HG03558 (cell line): ENCODE measurements at regions not wholly inside any gene's neighbourhood (a gene's known extent, or its start where the extent isn't known, plus 50 kb on each side); places are given as distances from the start of the nearest gene placed in this dataset.
"Not testable (repeated sequence)": the region's sequence is repeated elsewhere in the genome, so short reads cannot be mapped to it uniquely, and the experiment has no call there.

Experiments
- ATAC-seq: cut with Tn5 transposase; IDR thresholded peaks from one replicate; pipeline ENCODE4 v1.9.1; 2021; ENCODE audit warnings: moderate number of reproducible peaks; ENCODE audit not compliant: unreplicated experiment; ENCODE audit errors: extremely low read depth

- no peak for ATAC-seq
Measured at GRCh38 chr4:122100508-122100907, 51.6 kb upstream of the BLTP1 start.

- ATAC-seq = no peak
Measured at GRCh38 chr4:122099896-122100295, 52.2 kb upstream of the BLTP1 start.

DNA sequence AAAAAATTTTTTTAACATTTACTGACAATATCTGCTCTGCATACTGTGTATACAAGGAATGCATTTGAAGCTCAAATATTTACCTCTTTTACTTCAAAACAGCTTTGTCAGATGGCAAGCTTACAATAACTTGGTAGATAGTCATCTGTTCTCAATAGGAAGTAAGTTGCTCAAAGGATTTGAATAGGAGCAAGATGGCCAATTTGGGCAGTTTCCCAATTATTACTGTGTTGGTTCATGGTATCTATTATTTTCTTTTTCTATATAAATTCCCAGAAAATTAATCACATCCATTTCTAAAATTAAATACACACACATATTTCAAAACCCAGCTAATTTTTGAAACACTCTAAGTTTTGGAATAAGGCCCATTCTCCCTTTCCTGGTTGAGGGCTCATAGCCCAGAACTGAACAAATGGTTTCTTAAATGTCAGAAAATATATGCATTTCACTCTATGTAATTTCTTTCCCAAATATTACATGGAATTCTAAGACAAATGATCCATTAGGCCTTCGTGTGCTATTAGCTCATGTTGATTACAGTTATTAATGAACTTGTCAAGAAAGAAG lies 60.2 kb upstream of the BLTP1 start:
- no peak for ATAC-seq

GRCh38 chr4:122091397-122091796 lies 60.7 kb upstream of the BLTP1 start:
- ATAC-seq = no peak

GRCh38 chr4:122090989-122091388 lies 61.1 kb upstream of the BLTP1 start:
- no peak for ATAC-seq

DNA sequence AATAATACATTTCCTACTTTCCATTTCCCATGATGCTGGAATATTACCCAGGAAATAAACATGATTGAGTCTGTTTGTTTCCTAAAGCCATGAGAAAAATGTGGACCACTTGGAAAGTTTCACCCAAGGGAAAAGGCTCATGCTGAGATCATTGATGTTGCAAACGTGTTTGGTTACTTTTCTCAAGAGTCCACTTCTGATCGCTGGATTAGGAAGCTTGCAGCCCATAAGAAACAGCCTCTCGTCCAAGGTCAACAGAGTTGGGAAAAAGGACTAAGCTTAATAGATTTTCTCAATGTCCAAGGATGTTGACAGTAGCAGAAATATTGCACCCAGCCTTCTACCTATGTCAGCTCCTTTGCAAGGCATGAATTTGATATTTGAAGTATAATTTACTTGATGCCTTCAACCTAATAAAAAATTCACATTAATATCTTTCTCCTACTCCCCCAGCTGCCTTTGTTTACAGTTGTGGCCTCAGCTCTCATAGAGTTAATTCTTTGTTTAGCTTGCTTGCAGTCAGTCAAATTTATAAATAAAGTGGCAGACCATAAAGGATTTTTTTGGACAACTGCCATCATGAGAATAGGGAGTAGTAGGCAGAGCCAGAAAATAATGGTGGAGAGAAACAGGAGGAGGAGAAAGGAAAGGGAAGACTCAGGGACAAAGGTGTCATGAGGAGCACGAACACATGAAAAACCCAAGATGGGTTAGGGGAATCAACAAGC lies 65.6 kb upstream of the BLTP1 start:
- no peak for ATAC-seq

GRCh38 chr4:122083989-122084388 lies 68.1 kb upstream of the BLTP1 start:
- ATAC-seq = no peak

DNA sequence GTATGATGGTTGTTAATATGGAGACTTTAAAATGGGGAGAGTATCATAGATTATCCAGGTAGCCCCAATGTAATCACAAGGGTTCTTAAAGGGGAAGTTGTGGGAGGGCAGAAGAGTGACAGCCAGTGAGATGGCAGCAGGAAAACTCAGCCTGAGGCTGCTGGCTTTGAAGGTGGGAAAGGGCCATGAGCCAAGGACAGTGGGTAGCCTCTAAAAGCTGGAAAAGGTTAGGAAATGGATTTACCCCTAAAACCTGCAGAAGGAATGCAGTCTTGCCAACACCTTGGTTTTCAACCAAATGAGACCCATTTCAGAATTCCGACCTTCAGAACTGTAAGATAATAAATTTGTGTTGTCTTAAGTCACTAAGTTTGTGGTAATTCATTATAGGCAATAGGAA lies 68.8 kb upstream of the BLTP1 start:
- ATAC-seq = no peak

DNA sequence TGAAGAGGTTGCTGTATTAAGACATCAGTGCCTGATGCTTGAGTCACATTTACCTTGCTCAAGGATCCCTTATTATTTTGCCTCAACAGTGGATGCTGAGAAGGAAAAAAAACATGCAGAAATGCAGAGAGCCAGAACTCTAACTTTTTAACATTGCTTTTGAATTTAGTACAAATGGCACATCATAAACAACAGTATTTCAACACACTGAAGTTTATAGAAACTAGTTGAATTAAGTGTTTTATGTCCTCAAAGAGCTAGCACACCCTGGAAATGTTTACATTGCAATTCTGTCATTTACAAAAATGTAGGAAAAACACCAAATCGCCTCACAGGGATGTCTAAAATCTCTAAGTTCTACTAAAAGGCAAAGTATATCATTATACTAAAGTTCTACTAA lies 69.5 kb upstream of the BLTP1 start:
- no peak for ATAC-seq

DNA sequence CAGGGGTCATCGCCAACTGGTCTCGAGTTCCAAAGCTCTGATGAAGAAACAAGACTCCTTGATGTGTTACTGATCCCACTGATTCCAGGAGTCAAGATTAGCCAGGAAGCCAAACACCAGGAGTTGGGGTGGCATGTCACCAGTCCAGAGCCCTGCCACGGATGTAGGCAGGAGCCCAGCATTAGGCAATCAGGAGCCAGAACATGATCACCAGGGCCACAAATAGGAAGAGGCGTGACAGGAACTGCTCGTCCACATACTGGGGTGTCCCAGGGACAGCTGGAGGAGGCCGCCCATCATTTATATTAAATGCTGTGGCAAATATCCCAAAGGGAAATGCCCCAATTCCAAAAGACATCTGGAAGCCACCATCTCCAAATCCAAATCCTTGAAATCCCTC lies 74.5 kb upstream of the BLTP1 start:
- not testable (repeated sequence) for ATAC-seq

DNA sequence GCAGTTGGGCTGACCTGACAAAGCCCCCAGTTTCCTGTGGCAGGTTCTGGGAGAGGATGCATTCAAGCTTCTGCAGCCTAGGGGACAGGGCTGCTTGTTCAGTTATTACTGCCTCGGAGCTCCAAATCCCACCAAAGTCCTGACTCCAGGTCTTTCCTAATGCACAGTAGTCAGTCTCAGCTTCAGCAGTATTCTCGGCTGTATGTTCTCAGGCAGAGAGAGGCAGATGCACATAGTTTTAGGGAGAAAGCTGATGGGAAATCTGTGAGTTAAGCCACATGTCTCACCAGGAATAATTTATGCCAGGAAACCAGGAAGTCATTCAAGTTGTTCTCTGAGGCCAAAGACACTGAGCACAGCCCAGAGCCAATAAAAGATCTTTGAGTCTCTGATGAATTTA lies 75.3 kb upstream of the BLTP1 start:
- not testable (repeated sequence) for ATAC-seq

- ATAC-seq = no peak
Measured at GRCh38 chr4:122073615-122074014, 78.5 kb upstream of the BLTP1 start.

DNA sequence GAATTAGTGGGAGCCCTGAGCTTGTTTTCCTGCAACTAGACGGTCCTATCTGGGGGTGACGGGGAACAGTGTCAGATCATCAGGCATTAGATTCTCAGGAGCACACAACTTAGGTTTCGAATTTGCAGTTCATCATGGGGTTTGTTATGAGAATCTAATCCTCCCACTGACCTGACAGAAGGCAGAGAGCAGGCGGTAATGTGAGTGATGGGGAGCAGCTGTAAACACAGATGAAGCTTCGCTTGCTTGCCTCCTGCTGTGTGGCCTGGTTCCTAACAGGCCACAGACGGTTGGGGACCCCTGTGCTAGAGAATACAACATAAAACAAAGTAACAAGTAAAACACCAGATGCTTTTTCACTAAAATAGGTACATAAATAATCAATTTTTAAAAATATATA lies 86.2 kb upstream of the BLTP1 start:
- no peak for ATAC-seq

- no peak for ATAC-seq
Measured at GRCh38 chr4:122065149-122065548, 87.0 kb upstream of the BLTP1 start.

DNA sequence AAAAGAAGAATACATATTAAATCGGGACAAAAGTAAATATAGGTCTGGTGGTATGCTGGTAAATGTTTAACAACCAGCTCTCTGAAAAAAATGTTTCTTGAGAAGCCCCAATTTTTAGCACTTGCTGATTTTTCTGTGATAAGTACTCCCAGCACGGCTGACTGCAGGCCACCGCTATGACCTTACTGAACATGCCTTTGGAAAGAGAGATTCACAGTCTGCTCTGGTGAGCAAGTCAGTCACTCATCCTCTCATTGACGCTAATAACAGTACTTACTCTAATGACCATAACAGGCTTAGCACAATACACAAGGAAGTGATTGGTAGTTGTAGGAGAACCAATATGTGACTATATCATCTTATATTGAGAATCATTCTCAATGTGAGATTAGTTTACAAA lies 98.9 kb upstream of the BLTP1 start:
- no peak for ATAC-seq

GRCh38 chr4:122052677-122053076 lies 99.5 kb upstream of the BLTP1 start:
- ATAC-seq = no peak

DNA sequence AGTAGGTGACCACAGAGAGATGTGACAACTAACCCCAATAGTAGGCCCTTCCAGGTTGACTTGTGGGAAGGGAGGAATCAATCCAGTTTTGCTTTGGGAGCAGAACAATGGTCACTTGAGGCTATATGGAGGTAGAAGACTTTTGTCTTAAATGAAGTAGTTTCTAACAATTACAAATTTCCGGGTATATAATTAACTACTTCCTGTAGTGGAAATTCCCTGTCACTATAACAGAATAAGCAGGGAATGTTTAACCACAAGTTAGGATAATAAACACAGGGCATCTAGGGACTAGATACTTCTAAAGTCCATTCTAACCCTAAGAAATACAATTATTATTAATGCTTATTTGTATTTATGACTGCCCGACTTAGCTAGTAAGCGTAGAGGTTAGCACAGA lies 99.0 kb upstream of the TRPC3 start:
- no peak for ATAC-seq

- no peak for ATAC-seq
Measured at GRCh38 chr4:122047456-122048425, 95.9 kb upstream of the TRPC3 start.

GRCh38 chr4:122046255-122046654 lies 94.4 kb upstream of the TRPC3 start:
- no peak for ATAC-seq

DNA sequence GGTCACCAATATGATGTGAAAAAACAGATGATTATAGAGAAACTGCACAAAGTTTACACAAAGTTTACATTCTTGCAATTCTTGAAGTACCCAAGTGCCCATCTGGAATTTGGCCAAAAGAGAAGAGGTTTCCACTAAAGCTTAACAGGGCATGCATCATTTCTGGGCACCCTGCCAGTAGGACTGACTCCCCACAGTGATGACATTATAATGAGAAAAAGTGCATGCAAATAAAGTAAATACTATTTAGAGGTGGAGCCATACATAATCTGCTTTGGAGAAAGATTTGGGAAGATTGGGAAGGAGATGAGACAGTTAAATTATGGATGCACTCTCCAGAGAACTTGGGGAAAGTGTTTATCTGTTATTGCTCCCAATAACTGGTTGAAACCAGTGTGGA lies 93.7 kb upstream of the TRPC3 start:
- ATAC-seq = no peak

DNA sequence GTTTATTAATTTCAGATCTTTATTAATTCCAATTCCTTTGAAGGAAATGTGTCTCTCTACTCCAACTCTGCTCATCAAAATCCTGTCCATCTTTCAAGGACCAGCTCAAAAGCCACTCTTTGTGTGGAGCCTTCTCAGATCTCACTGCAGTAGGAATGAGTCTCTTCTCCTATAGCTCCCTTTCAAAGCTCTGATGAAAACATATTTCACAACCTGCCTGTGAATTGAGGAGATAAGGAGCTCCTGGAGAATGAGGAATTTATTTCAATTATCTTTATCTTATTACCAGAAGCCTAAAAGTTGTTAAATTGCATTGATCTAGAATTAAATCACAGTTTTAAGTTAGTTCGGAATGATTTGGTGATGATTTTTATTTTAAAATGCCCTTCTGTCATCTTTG lies 92.6 kb upstream of the TRPC3 start:
- ATAC-seq = no peak
